Trophoblast cell (in vitro differentiated cells and primary cell): ENCODE measurements at regions not wholly inside any gene's neighbourhood (a gene's known extent, or its start where the extent isn't known, plus 50 kb on each side); places are given as distances from the start of the nearest gene placed in this dataset.

ENCODE experiments used
- DNase-seq, 2 donors: peaks; one replicate each; pipeline ENCODE4 v3.0.0-alpha.2; 2016
- H2AFZ ChIP-seq: 2 replicates; pipeline ENCODE4 v1.6.1; 2013; ENCODE audit warnings: low read length, moderate library complexity, mild to moderate bottlenecking; ENCODE audit not compliant: insufficient read depth, poor library complexity
- H2AK5ac ChIP-seq: 2 replicates; pipeline ENCODE4 v1.6.1; 2013; ENCODE audit warnings: mild to moderate bottlenecking, low read length
- H2BK120ac ChIP-seq: 2 replicates; pipeline ENCODE4 v1.6.1; 2013; ENCODE audit warnings: low read length, mild to moderate bottlenecking, moderate library complexity; ENCODE audit not compliant: insufficient read depth, poor library complexity
- H2BK12ac ChIP-seq: 2 replicates; pipeline ENCODE4 v1.6.1; 2013; ENCODE audit warnings: mild to moderate bottlenecking, low read length, moderate library complexity
- H2BK5ac ChIP-seq: 2 replicates; pipeline ENCODE4 v1.6.1; 2013; ENCODE audit warnings: low read length, low read depth, moderate library complexity, mild to moderate bottlenecking; ENCODE audit not compliant: poor library complexity
- H3K14ac ChIP-seq: 2 replicates; pipeline ENCODE4 v1.6.1; 2013; ENCODE audit warnings: mild to moderate bottlenecking, low read length
- H3K18ac ChIP-seq: 2 replicates; pipeline ENCODE4 v1.6.1; 2013; ENCODE audit warnings: mild to moderate bottlenecking, low read length
- H3K23ac ChIP-seq: 2 replicates; pipeline ENCODE4 v1.6.1; 2013; ENCODE audit warnings: low read length
- H3K27ac ChIP-seq: 2 replicates; pipeline ENCODE4 v1.5.1; 2013; ENCODE audit warnings: low read depth, mild to moderate bottlenecking, inconsistent platforms, low read length, moderate library complexity
- H3K27me3 ChIP-seq: 2 replicates; pipeline ENCODE4 v1.6.1; 2013; ENCODE audit warnings: inconsistent platforms, mild to moderate bottlenecking, low read length, moderate library complexity; ENCODE audit not compliant: insufficient read depth
- H3K36me3 ChIP-seq, 2 experiments: 1 replicate in 1 of 2; 2 replicates in 1 of 2; pipeline ENCODE4 v1.6.1; 2013; ENCODE audit warnings: low read length in 2 of 2, mild to moderate bottlenecking in 2 of 2, moderate library complexity in 1 of 2; ENCODE audit not compliant: insufficient read depth in 2 of 2, control insufficient read depth in 1 of 2
- H3K4ac ChIP-seq: 2 replicates; pipeline ENCODE4 v1.6.1; 2013; ENCODE audit warnings: low read depth, mild to moderate bottlenecking, low read length, moderate library complexity
- H3K4me1 ChIP-seq, 2 experiments: 1 replicate in 1 of 2; 2 replicates in 1 of 2; pipeline ENCODE4 v1.6.1; 2013; ENCODE audit warnings: low read length in 2 of 2, mild to moderate bottlenecking in 2 of 2, moderate library complexity in 1 of 2; ENCODE audit not compliant: insufficient read depth in 2 of 2, control insufficient read depth in 1 of 2
- H3K4me2 ChIP-seq: 2 replicates; pipeline ENCODE4 v1.6.1; 2013; ENCODE audit warnings: inconsistent platforms, mild to moderate bottlenecking, low read length, moderate library complexity
- H3K4me3 ChIP-seq: 2 replicates; pipeline ENCODE4 v1.5.1; 2013; ENCODE audit warnings: mild to moderate bottlenecking, low read depth, low read length, inconsistent platforms
- H3K79me1 ChIP-seq: one replicate; pipeline ENCODE4 v1.6.1; 2013; ENCODE audit warnings: low read length
- H3K79me2 ChIP-seq: 2 replicates; pipeline ENCODE4 v1.6.1; 2013; ENCODE audit warnings: low read length, mild to moderate bottlenecking; ENCODE audit not compliant: control insufficient read depth, insufficient read depth, poor library complexity
- H3K9ac ChIP-seq: 2 replicates; pipeline ENCODE4 v1.6.1; 2013; ENCODE audit warnings: mild to moderate bottlenecking, low read length
- H3K9me3 ChIP-seq: 2 replicates; pipeline ENCODE4 v1.6.1; 2013; ENCODE audit warnings: low read depth, mild to moderate bottlenecking, control low read depth, inconsistent platforms, low read length; ENCODE audit not compliant: insufficient read depth
- H4K12ac ChIP-seq: 2 replicates; pipeline ENCODE4 v1.6.1; 2013; ENCODE audit warnings: low read depth, mild to moderate bottlenecking, low read length, moderate library complexity
- H4K8ac ChIP-seq: 2 replicates; pipeline ENCODE4 v1.6.1; 2013; ENCODE audit warnings: low read depth, mild to moderate bottlenecking, low read length, moderate library complexity
- H4K91ac ChIP-seq: one replicate; pipeline ENCODE4 v1.6.1; 2013; ENCODE audit warnings: low read depth, mild to moderate bottlenecking, low read length, moderate library complexity
- WGBS: extraction: QIAGEN DNeasy Blood & Tissue Kit; methylation state at CpG from one replicate; pipeline ENCODE4 v1.1.7; 2013; ENCODE audit warnings: missing lambda C conversion rate; ENCODE audit not compliant: insufficient read length, insufficient coverage; ENCODE audit errors: extremely low coverage; 5-methylcytosine and 5-hydroxymethylcytosine counted together

GRCh38 chr2:129178356-129178755 is 801.1 kb upstream of the RAB6C start:
- no peaks in the 10 kb centered on the region for H3K79me2 ChIP-seq
- no peak overlapping the region for H3K23ac ChIP-seq
- H2BK12ac ChIP-seq, result no peak overlapping the region
- no peaks in the 10 kb centered on the region for H3K27me3 ChIP-seq
- no peaks in the 10 kb centered on the region for H3K4me1 ChIP-seq
- no peaks in the 10 kb centered on the region for H3K36me3 ChIP-seq
- H3K14ac ChIP-seq, result no peak overlapping the region
- no CpG with 5 or more reads among the region's 7 CpGs for WGBS
- no peaks in the 10 kb centered on the region for H3K79me1 ChIP-seq
- H3K4me2 ChIP-seq, result no peak overlapping the region
- no peak overlapping the region for H2BK5ac ChIP-seq
- no peak overlapping the region for H2BK120ac ChIP-seq
- no peak overlapping the region for H2AK5ac ChIP-seq
- H3K9me3 ChIP-seq, result peaks cover 6% of the 10 kb centered on the region
- no peak overlapping the region for H4K12ac ChIP-seq
- DNase-seq, result no peak
- H3K4me3 ChIP-seq, result no peak overlapping the region
- no peak overlapping the region for H4K8ac ChIP-seq
- H2AFZ ChIP-seq, result no peak overlapping the region
- no peak overlapping the region for H3K9ac ChIP-seq
- H4K91ac ChIP-seq, result no peak overlapping the region
- H3K4ac ChIP-seq, result no peak overlapping the region
- H3K27ac ChIP-seq, result no peak overlapping the region
- H3K18ac ChIP-seq, result no peak overlapping the region

GRCh38 chr2:129179199-129179598 is 800.3 kb upstream of the RAB6C start:
- Histone ChIP-seq H3K4ac (no peak overlapping the region), H3K18ac (no peak overlapping the region), H2BK5ac (no peak overlapping the region), H4K91ac (no peak overlapping the region), H3K9ac (no peak overlapping the region), H3K4me3 (no peak overlapping the region), H4K12ac (no peak overlapping the region), H3K27ac (no peak overlapping the region), H4K8ac (no peak overlapping the region), H3K4me1 (no peaks in the 10 kb centered on the region), H2AK5ac (no peak overlapping the region), H3K9me3 (peaks cover 6% of the 10 kb centered on the region), H3K79me2 (no peaks in the 10 kb centered on the region), H3K36me3 (no peaks in the 10 kb centered on the region), H3K27me3 (no peaks in the 10 kb centered on the region), H3K4me2 (no peak overlapping the region), H3K79me1 (no peaks in the 10 kb centered on the region), H2BK120ac (no peak overlapping the region), H2AFZ (no peak overlapping the region), H3K23ac (no peak overlapping the region), H3K14ac (no peak overlapping the region), H2BK12ac (no peak overlapping the region)
- no peak for DNase-seq
- no CpG with 5 or more reads among the region's 3 CpGs for WGBS

- H2AFZ ChIP-seq, result no peak overlapping the region
- no peak overlapping the region for H3K27ac ChIP-seq
- no peak overlapping the region for H2BK120ac ChIP-seq
- H3K36me3 ChIP-seq, result no peaks in the 10 kb centered on the region
- H3K18ac ChIP-seq, result no peak overlapping the region
- H3K79me2 ChIP-seq, result no peaks in the 10 kb centered on the region
- H3K23ac ChIP-seq, result no peak overlapping the region
- H4K8ac ChIP-seq, result no peak overlapping the region
- H4K91ac ChIP-seq, result no peak overlapping the region
- WGBS, result no CpG with 5 or more reads among the region's 5 CpGs
- H2AK5ac ChIP-seq, result no peak overlapping the region
- no peak overlapping the region for H2BK5ac ChIP-seq
- no peak overlapping the region for H2BK12ac ChIP-seq
- no peak overlapping the region for H3K4ac ChIP-seq
- no peaks in the 10 kb centered on the region for H3K79me1 ChIP-seq
- DNase-seq, result no peak
- H3K27me3 ChIP-seq, result no peaks in the 10 kb centered on the region
- H3K4me1 ChIP-seq, result no peaks in the 10 kb centered on the region
- peaks cover 6% of the 10 kb centered on the region for H3K9me3 ChIP-seq
- no peak overlapping the region for H4K12ac ChIP-seq
- H3K4me3 ChIP-seq, result no peak overlapping the region
- no peak overlapping the region for H3K4me2 ChIP-seq
- H3K9ac ChIP-seq, result no peak overlapping the region
- H3K14ac ChIP-seq, result no peak overlapping the region
Observed at GRCh38 chr2:129180124-129180716, 799.2 kb upstream of the RAB6C start.

GRCh38 chr2:129181433-129181832 is 798.0 kb upstream of the RAB6C start:
- no peak overlapping the region for H3K4me2 ChIP-seq
- no peak overlapping the region for H3K18ac ChIP-seq
- H3K4me3 ChIP-seq, result no peak overlapping the region
- no peak overlapping the region for H2BK5ac ChIP-seq
- H3K14ac ChIP-seq, result no peak overlapping the region
- H3K4me1 ChIP-seq, result no peaks in the 10 kb centered on the region
- no peak overlapping the region for H3K23ac ChIP-seq
- H2BK120ac ChIP-seq, result no peak overlapping the region
- no peak overlapping the region for H2AFZ ChIP-seq
- no peak for DNase-seq
- no peaks in the 10 kb centered on the region for H3K79me1 ChIP-seq
- no peak overlapping the region for H4K8ac ChIP-seq
- H4K12ac ChIP-seq, result no peak overlapping the region
- no peak overlapping the region for H3K27ac ChIP-seq
- no peaks in the 10 kb centered on the region for H3K27me3 ChIP-seq
- WGBS, result no CpG with 5 or more reads among the region's 1 CpG
- no peak overlapping the region for H2BK12ac ChIP-seq
- no peak overlapping the region for H2AK5ac ChIP-seq
- peaks cover 5% of the 10 kb centered on the region for H3K9me3 ChIP-seq
- no peak overlapping the region for H3K4ac ChIP-seq
- no peak overlapping the region for H3K9ac ChIP-seq
- H3K36me3 ChIP-seq, result no peaks in the 10 kb centered on the region
- no peaks in the 10 kb centered on the region for H3K79me2 ChIP-seq
- H4K91ac ChIP-seq, result no peak overlapping the region
